ENCODE measurements at regions not wholly inside any gene's neighbourhood (a gene's known extent, or its start where the extent isn't known, plus 50 kb on each side); places are given as distances from the start of the nearest gene placed in this dataset.

DNA sequence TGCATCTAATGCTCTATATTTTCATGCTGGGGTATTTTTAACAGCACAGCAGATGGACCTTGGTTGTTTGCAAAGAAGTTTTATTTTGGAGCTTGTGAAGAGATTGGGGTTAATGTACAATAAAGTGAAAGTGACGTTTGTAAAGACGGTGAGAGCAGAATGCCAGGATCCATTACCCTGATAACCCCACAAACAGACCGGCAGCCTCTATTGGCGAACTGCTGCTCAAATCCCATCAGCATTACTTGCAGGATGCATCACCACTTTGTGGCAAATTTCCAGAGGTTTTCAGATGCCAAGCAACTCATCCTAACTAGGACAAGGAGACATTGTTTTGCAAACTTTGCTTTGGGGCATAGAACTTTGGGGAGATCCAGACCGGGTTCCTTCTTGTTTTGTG, 383.3 kb upstream of the ZNF462 start:
- no TSS peak for BruUV-seq (replicated peaks)
- Histone ChIP-seq H3K4me2 (ENCODE audit: low read length) (no peak overlapping the region), H3K79me2 (ENCODE audit: insufficient read depth, low read depth, low read length) (no peaks in the 10 kb centered on the region), H3K9me3 (ENCODE audit: low read length) (no peaks in the 10 kb centered on the region), H3K36me3 (ENCODE audit: insufficient read depth, low read length) (no peaks in the 10 kb centered on the region), H4K20me1 (ENCODE audit: insufficient read depth, low read length) (no peaks in the 10 kb centered on the region), H3K4me3 (ENCODE audit: low read depth, low read length, poor library complexity, severe bottlenecking) (no peak overlapping the region), H3K4me1 (ENCODE audit: insufficient read depth, low read length, poor library complexity, severe bottlenecking) (no peaks in the 10 kb centered on the region), H3K9me2 (ENCODE audit: insufficient read depth, low read length) (no peaks in the 10 kb centered on the region), H3K27ac (ENCODE audit: low read depth, low read length, poor library complexity, severe bottlenecking) (no peak overlapping the region), H2AFZ (ENCODE audit: low read length) (no peak overlapping the region)
- POLR2A ChIA-PET, result no interaction called here
- intact Hi-C loops (cut with micrococcal nuclease; ENCODE audit: unreplicated experiment), result no loop called here
- DNase-seq (ENCODE audit: low spot score), result no peak
- CTCF ChIA-PET (ENCODE audit: unreplicated experiment), result no interaction called here
- TF ChIP-seq, protein P1, sequence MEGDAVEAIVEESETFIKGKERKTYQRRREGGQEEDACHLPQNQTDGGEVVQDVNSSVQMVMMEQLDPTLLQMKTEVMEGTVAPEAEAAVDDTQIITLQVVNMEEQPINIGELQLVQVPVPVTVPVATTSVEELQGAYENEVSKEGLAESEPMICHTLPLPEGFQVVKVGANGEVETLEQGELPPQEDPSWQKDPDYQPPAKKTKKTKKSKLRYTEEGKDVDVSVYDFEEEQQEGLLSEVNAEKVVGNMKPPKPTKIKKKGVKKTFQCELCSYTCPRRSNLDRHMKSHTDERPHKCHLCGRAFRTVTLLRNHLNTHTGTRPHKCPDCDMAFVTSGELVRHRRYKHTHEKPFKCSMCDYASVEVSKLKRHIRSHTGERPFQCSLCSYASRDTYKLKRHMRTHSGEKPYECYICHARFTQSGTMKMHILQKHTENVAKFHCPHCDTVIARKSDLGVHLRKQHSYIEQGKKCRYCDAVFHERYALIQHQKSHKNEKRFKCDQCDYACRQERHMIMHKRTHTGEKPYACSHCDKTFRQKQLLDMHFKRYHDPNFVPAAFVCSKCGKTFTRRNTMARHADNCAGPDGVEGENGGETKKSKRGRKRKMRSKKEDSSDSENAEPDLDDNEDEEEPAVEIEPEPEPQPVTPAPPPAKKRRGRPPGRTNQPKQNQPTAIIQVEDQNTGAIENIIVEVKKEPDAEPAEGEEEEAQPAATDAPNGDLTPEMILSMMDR (conservative IDR thresholded peaks at IDR 0.05; ENCODE audit: low read length), result no peak
- no peak for TF ChIP-seq EZH2phosphoT487 (IDR thresholded peaks at IDR 0.05; ENCODE audit: borderline replicate concordance, low read depth, low read length)

DNA sequence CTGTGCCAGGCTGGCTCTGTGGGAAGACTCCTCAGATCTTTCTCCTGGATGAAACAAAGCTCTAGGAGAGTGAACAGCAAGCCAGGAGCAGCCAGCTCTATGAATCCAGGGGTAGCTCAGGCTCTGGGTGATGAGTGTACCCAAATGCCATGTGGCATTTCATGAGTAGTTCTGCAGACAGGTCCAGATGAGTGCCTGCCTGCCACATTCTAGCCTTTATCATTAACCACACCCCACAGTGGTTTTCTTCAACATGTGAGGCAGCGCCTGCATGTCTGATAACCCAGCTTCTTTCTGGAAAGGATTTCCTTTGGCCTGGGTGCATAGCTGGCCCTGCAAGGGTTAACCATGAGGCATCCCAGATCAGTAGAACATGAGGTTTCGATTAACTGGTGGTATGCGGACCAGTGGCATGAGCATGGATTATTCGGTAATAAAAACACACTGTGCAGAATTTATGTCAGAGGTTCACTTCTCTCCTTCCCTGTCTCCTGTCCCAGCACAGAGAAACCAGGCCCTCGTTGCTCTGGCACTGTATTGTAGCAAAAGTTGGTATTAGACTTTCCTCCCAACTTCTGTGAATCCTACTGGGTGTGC, 381.9 kb upstream of the ZNF462 start:
- Histone ChIP-seq H4K20me1 (ENCODE audit: insufficient read depth, low read length) (no peaks in the 10 kb centered on the region), H3K4me2 (ENCODE audit: low read length) (no peak overlapping the region), H3K27ac (ENCODE audit: low read depth, low read length, poor library complexity, severe bottlenecking) (no peak overlapping the region), H3K9me2 (ENCODE audit: insufficient read depth, low read length) (no peaks in the 10 kb centered on the region), H3K4me1 (ENCODE audit: insufficient read depth, low read length, poor library complexity, severe bottlenecking) (no peaks in the 10 kb centered on the region), H3K9me3 (ENCODE audit: low read length) (no peaks in the 10 kb centered on the region), H3K4me3 (ENCODE audit: low read depth, low read length, poor library complexity, severe bottlenecking) (no peak overlapping the region), H2AFZ (ENCODE audit: low read length) (no peak overlapping the region), H3K79me2 (ENCODE audit: insufficient read depth, low read depth, low read length) (no peaks in the 10 kb centered on the region), H3K36me3 (ENCODE audit: insufficient read depth, low read length) (no peaks in the 10 kb centered on the region)
- DNase-seq (ENCODE audit: low spot score), result no peak
- TF ChIP-seq EZH2phosphoT487 (IDR thresholded peaks at IDR 0.05; ENCODE audit: borderline replicate concordance, low read depth, low read length), result no peak
- TF ChIP-seq, protein P1 (conservative IDR thresholded peaks at IDR 0.05; ENCODE audit: low read length), result no peak
- no TSS peak for BruUV-seq (replicated peaks)
- intact Hi-C loops (cut with micrococcal nuclease; ENCODE audit: unreplicated experiment), result no loop called here
- ChIA-PET POLR2A (no interaction called here), CTCF (ENCODE audit: unreplicated experiment) (no interaction called here)

DNA sequence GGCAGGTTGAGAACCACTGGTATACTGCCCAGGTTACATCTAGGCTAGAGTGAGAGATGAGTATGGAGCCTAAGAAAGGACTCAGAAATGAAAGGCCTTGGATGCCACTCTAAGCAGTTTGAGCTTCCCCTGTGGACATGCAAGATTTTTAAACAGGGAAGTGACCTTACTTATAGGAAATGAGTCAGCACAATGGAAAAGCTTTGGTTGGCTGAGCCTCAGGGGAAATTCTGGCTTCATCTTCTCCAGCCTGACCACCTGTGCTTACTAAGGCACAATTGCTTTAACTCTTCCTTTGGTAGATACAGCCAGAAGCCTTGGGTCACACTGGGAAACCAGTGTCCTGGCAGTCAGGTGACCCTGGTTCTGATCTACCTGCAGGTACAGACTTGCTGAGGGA, 380.2 kb upstream of the ZNF462 start:
- H3K4me2 ChIP-seq (ENCODE audit: low read length), result no peak overlapping the region
- POLR2A ChIA-PET, result interaction anchor here (0.9 kb wide), 1 partner anchor 14 kb away, joined by 3 read pairs; no protein-coding TSS in a partner anchor
- TF ChIP-seq, protein P1 (conservative IDR thresholded peaks at IDR 0.05; ENCODE audit: low read length), result no peak
- TF ChIP-seq EZH2phosphoT487 (IDR thresholded peaks at IDR 0.05; ENCODE audit: borderline replicate concordance, low read depth, low read length), result no peak
- H3K9me3 ChIP-seq (ENCODE audit: low read length), result no peaks in the 10 kb centered on the region
- H3K9me2 ChIP-seq (ENCODE audit: insufficient read depth, low read length), result no peaks in the 10 kb centered on the region
- H2AFZ ChIP-seq (ENCODE audit: low read length), result no peak overlapping the region
- no peaks in the 10 kb centered on the region for H3K36me3 ChIP-seq (ENCODE audit: insufficient read depth, low read length)
- DNase-seq (ENCODE audit: low spot score), result no peak
- intact Hi-C loops (cut with micrococcal nuclease; ENCODE audit: unreplicated experiment), result no loop called here
- no peak overlapping the region for H3K27ac ChIP-seq (ENCODE audit: low read depth, low read length, poor library complexity, severe bottlenecking)
- no peaks in the 10 kb centered on the region for H3K79me2 ChIP-seq (ENCODE audit: insufficient read depth, low read depth, low read length)
- H3K4me1 ChIP-seq (ENCODE audit: insufficient read depth, low read length, poor library complexity, severe bottlenecking), result no peaks in the 10 kb centered on the region
- H4K20me1 ChIP-seq (ENCODE audit: insufficient read depth, low read length), result no peaks in the 10 kb centered on the region
- no TSS peak for BruUV-seq (replicated peaks)
- no peak overlapping the region for H3K4me3 ChIP-seq (ENCODE audit: low read depth, low read length, poor library complexity, severe bottlenecking)
- CTCF ChIA-PET (ENCODE audit: unreplicated experiment), result no interaction called here
